ENCODE measurements at regions not wholly inside any gene's neighbourhood (a gene's known extent, or its start where the extent isn't known, plus 50 kb on each side); places are given as distances from the start of the nearest gene placed in this dataset.

- no peak overlapping the region for H3K23ac ChIP-seq (ENCODE audit: low read depth, low read length)
- H3K14ac ChIP-seq (replicated peaks; ENCODE audit: low read depth, low read length): no peak overlapping the region
- H4K20me1 ChIP-seq (ENCODE audit: insufficient read depth, low read length): no peaks in the 10 kb centered on the region
- H2BK5ac ChIP-seq (ENCODE audit: low read depth, low read length, poor library complexity, severe bottlenecking): no peak overlapping the region
- no peak overlapping the region for H4K5ac ChIP-seq (ENCODE audit: low read depth, low read length)
- no peaks in the 10 kb centered on the region for H3K36me3 ChIP-seq (ENCODE audit: control insufficient read depth, insufficient read depth, low read length)
- dilution Hi-C loops (cut with HindIII; ENCODE audit: low sequenced_read_pairs, unreplicated experiment) (no loop called here), intact Hi-C loops (cut with micrococcal nuclease) (loop anchor here (5.0 kb wide), 2 partner anchors 125 to 270 kb away; partner anchors contain the start of gene RTL6), in situ Hi-C loops (cut with MboI; ENCODE audit: low sequenced_read_pairs) (loop anchor here (5.0 to 10.0 kb wide), 2 partner anchors 307 to 535 kb away; partner anchors contain the start of gene SHISAL1)
- H2AK9ac ChIP-seq (replicated peaks; ENCODE audit: low read depth, low read length, poor library complexity): no peak overlapping the region
- no peak overlapping the region for H2AFZ ChIP-seq (replicated peaks; ENCODE audit: low read length, poor library complexity)
- ChIA-PET CTCF (no interaction called here), POLR2A (ENCODE audit: unreplicated experiment) (no interaction called here)
- no TSS peak for BruUV-seq (replicated peaks)
- no peaks in the 10 kb centered on the region for H3K9me3 ChIP-seq (ENCODE audit: control insufficient read depth, insufficient read depth, low read length)
- no CpG with 5 or more reads among the region's 8 CpGs for WGBS, 2 experiments (ENCODE audit: extremely low coverage in 2 of 2, insufficient read length in 1 of 2)
- no peak overlapping the region for H3K18ac ChIP-seq (ENCODE audit: low read depth, low read length)
- no peaks in the 10 kb centered on the region for H3K79me1 ChIP-seq (ENCODE audit: low read depth in 1 of 2, low read length in 2 of 2)
- H2BK120ac ChIP-seq (ENCODE audit: low read depth, low read length): no peak overlapping the region
- H4K8ac ChIP-seq (ENCODE audit: low read depth in 2 of 2, low read length in 2 of 2): no peak overlapping the region
- no peaks in the 10 kb centered on the region for H3K4me1 ChIP-seq (ENCODE audit: control insufficient read depth, insufficient read depth, low read length)
- H4K91ac ChIP-seq (ENCODE audit: insufficient read depth, low read depth, low read length): no peak overlapping the region
- H3K4me2 ChIP-seq (ENCODE audit: low read depth, low read length): no peak overlapping the region
- no peak for TF ChIP-seq MAFK (IDR thresholded peaks at IDR 0.05; ENCODE audit: low read depth, low read length)
- no peak for TF ChIP-seq CEBPB (IDR thresholded peaks at IDR 0.05; ENCODE audit: low read depth, low read length)
- TF ChIP-seq RFX5 (IDR thresholded peaks at IDR 0.05; ENCODE audit: low read depth, low read length): no peak
- no peak for TF ChIP-seq SMC3 (IDR thresholded peaks at IDR 0.05; ENCODE audit: low read depth, low read length)
- TF ChIP-seq BHLHE40 (IDR thresholded peaks at IDR 0.05; ENCODE audit: low read depth, low read length): no peak
- TF ChIP-seq, protein P1, sequence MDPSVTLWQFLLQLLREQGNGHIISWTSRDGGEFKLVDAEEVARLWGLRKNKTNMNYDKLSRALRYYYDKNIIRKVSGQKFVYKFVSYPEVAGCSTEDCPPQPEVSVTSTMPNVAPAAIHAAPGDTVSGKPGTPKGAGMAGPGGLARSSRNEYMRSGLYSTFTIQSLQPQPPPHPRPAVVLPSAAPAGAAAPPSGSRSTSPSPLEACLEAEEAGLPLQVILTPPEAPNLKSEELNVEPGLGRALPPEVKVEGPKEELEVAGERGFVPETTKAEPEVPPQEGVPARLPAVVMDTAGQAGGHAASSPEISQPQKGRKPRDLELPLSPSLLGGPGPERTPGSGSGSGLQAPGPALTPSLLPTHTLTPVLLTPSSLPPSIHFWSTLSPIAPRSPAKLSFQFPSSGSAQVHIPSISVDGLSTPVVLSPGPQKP (IDR thresholded peaks at IDR 0.05; ENCODE audit: borderline replicate concordance, low read depth, low read length): no peak
- no peak for TF ChIP-seq MXI1 (IDR thresholded peaks at IDR 0.05; ENCODE audit: borderline replicate concordance, low read depth, low read length)
- TF ChIP-seq NFE2L2 (IDR thresholded peaks at IDR 0.05; ENCODE audit: low read depth, low read length): no peak
- TF ChIP-seq, protein P2, sequence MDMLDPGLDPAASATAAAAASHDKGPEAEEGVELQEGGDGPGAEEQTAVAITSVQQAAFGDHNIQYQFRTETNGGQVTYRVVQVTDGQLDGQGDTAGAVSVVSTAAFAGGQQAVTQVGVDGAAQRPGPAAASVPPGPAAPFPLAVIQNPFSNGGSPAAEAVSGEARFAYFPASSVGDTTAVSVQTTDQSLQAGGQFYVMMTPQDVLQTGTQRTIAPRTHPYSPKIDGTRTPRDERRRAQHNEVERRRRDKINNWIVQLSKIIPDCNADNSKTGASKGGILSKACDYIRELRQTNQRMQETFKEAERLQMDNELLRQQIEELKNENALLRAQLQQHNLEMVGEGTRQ (IDR thresholded peaks at IDR 0.05; ENCODE audit: low read depth, low read length): no peak
- no peak for TF ChIP-seq FOS (IDR thresholded peaks at IDR 0.05; ENCODE audit: low read depth, low read length)
- no peak for TF ChIP-seq CHD1 (IDR thresholded peaks at IDR 0.05; ENCODE audit: low read depth, low read length)
- TF ChIP-seq RCOR1 (IDR thresholded peaks at IDR 0.05; ENCODE audit: insufficient replicate concordance, low read length): no peak
- TF ChIP-seq POLR2A (IDR thresholded peaks at IDR 0.05; ENCODE audit: low read depth, low read length): no peak
- TF ChIP-seq, protein P3, sequence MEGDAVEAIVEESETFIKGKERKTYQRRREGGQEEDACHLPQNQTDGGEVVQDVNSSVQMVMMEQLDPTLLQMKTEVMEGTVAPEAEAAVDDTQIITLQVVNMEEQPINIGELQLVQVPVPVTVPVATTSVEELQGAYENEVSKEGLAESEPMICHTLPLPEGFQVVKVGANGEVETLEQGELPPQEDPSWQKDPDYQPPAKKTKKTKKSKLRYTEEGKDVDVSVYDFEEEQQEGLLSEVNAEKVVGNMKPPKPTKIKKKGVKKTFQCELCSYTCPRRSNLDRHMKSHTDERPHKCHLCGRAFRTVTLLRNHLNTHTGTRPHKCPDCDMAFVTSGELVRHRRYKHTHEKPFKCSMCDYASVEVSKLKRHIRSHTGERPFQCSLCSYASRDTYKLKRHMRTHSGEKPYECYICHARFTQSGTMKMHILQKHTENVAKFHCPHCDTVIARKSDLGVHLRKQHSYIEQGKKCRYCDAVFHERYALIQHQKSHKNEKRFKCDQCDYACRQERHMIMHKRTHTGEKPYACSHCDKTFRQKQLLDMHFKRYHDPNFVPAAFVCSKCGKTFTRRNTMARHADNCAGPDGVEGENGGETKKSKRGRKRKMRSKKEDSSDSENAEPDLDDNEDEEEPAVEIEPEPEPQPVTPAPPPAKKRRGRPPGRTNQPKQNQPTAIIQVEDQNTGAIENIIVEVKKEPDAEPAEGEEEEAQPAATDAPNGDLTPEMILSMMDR (conservative IDR thresholded peaks at IDR 0.05; ENCODE audit: low read depth, low read length): no peak
- no peak for TF ChIP-seq RAD21 (IDR thresholded peaks at IDR 0.05; ENCODE audit: low read length)
- no peak for TF ChIP-seq MAZ (IDR thresholded peaks at IDR 0.05; ENCODE audit: borderline replicate concordance, low read depth, low read length)
- H3K9me1 ChIP-seq (ENCODE audit: insufficient read depth, low read length): peaks cover 10% of the 10 kb centered on the region
- H3K4me3 ChIP-seq (ENCODE audit: insufficient read depth, low read depth, low read length): no peak overlapping the region
- H3K56ac ChIP-seq (ENCODE audit: extremely low read depth, insufficient read depth, low read length): no peak overlapping the region
- no peak overlapping the region for H2BK20ac ChIP-seq (ENCODE audit: low read depth, low read length)
- H2AK5ac ChIP-seq (ENCODE audit: low read depth, low read length): no peak overlapping the region
- no peak for DNase-seq
- no peak overlapping the region for H3K27ac ChIP-seq (ENCODE audit: insufficient read depth, low read length)
- peaks cover 2% of the 10 kb centered on the region; the same call in 1 of the 2 replicates for H3K27me3 ChIP-seq (ENCODE audit: control insufficient read depth, insufficient read depth, low read length)
- H3K9ac ChIP-seq (ENCODE audit: low read depth, low read length): no peak overlapping the region
- no peak overlapping the region for H3K4ac ChIP-seq (ENCODE audit: low read depth, low read length)
- H2BK15ac ChIP-seq (ENCODE audit: low read depth, low read length): no peak overlapping the region
- ATAC-seq (ENCODE audit: low read depth): no peak
Observed at GRCh38 chr22:44622147-44622427, 79.9 kb upstream of the PRR5 start.
